ENCODE measurements at regions not wholly inside any gene's neighbourhood (a gene's known extent, or its start where the extent isn't known, plus 50 kb on each side); places are given as distances from the start of the nearest gene placed in this dataset.

DNA sequence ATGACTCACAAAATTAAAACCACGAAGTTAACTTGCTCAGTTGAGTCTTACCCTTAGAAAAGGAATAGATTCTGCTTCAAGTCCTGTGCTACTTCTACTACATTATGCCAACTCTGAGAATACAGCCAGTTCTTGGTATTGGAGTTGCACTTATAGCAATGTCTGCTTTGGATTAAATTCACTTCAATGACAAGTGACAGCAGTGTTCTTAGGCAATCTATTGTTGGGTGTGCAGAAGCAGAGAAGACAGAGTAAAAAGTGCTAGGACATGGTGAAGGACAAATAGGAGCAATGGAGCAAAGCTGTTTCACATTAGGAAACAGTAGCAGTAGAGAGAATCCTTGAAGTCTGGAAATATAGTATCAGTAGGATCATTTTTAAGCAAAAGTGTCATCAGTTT lies 713.1 kb downstream of the SI start:
- Histone ChIP-seq H3K4me1 (ENCODE audit: insufficient read depth) (peaks cover 5% of the 10 kb centered on the region), H3K27me3 (no peaks in the 10 kb centered on the region), H3K9me2 (replicated peaks; ENCODE audit: insufficient read depth) (no peaks in the 10 kb centered on the region), H3K9me3 (ENCODE audit: low read depth) (no peaks in the 10 kb centered on the region), H4K20me1 (ENCODE audit: insufficient read depth, poor library complexity, severe bottlenecking) (no peaks in the 10 kb centered on the region), H3K4me2 (no peak overlapping the region), H3K79me2 (no peaks in the 10 kb centered on the region), H3K36me3 (replicated peaks; ENCODE audit: insufficient read depth, low read depth) (no peaks in the 10 kb centered on the region), H3K27ac (no peak overlapping the region), H3K4me3 (no peak overlapping the region), H2AFZ (no peak overlapping the region)
- WGBS (ENCODE audit: low lambda C conversion rate, missing lambda C conversion rate), result 70% methylated on average over 1 of the region's 1 CpG
- no peak for DNase-seq (ENCODE audit: low spot score)
- TF ChIP-seq EZH2 (IDR thresholded peaks at IDR 0.05; ENCODE audit: borderline replicate concordance) (no peak), EZH2phosphoT487 (IDR thresholded peaks at IDR 0.05; ENCODE audit: low read depth, severe bottlenecking, unreplicated experiment) (no peak)
- TF ChIP-seq, protein P1, sequence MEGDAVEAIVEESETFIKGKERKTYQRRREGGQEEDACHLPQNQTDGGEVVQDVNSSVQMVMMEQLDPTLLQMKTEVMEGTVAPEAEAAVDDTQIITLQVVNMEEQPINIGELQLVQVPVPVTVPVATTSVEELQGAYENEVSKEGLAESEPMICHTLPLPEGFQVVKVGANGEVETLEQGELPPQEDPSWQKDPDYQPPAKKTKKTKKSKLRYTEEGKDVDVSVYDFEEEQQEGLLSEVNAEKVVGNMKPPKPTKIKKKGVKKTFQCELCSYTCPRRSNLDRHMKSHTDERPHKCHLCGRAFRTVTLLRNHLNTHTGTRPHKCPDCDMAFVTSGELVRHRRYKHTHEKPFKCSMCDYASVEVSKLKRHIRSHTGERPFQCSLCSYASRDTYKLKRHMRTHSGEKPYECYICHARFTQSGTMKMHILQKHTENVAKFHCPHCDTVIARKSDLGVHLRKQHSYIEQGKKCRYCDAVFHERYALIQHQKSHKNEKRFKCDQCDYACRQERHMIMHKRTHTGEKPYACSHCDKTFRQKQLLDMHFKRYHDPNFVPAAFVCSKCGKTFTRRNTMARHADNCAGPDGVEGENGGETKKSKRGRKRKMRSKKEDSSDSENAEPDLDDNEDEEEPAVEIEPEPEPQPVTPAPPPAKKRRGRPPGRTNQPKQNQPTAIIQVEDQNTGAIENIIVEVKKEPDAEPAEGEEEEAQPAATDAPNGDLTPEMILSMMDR (IDR thresholded peaks at IDR 0.05; ENCODE audit: poor library complexity), result no peak

DNA sequence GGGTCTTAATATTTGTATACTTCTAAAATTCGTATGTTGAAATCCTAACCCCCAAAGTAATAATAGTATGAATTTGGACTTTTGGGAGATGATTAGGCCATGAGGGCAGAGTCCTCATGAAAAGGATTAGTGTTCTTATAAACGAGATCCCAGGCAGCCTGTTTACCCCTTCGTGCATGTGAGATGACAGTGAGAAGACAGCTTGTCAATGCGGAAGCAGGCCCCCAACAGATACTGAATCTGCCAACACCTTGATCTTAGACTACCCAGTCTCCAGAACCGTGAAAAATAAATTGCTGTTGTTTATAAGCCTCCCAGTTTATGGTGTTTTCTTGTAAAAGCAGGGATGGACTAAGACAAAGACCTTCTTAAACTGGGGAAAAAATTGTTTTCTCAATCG lies 714.2 kb downstream of the SI start:
- no peak for TF ChIP-seq EZH2phosphoT487 (IDR thresholded peaks at IDR 0.05; ENCODE audit: low read depth, severe bottlenecking, unreplicated experiment)
- TF ChIP-seq, protein P1 (IDR thresholded peaks at IDR 0.05; ENCODE audit: poor library complexity), result no peak
- Histone ChIP-seq H3K27ac (no peak overlapping the region), H4K20me1 (ENCODE audit: insufficient read depth, poor library complexity, severe bottlenecking) (no peaks in the 10 kb centered on the region), H3K27me3 (no peaks in the 10 kb centered on the region), H3K36me3 (replicated peaks; ENCODE audit: insufficient read depth, low read depth) (no peaks in the 10 kb centered on the region), H3K4me1 (ENCODE audit: insufficient read depth) (peaks cover 5% of the 10 kb centered on the region), H3K4me2 (no peak overlapping the region), H3K4me3 (no peak overlapping the region), H3K79me2 (no peaks in the 10 kb centered on the region), H2AFZ (no peak overlapping the region), H3K9me3 (ENCODE audit: low read depth) (no peaks in the 10 kb centered on the region), H3K9me2 (replicated peaks; ENCODE audit: insufficient read depth) (no peaks in the 10 kb centered on the region)
- WGBS (ENCODE audit: low lambda C conversion rate, missing lambda C conversion rate), result 53% methylated on average over 6 of the region's 6 CpGs
- DNase-seq (ENCODE audit: low spot score), result no peak

DNA sequence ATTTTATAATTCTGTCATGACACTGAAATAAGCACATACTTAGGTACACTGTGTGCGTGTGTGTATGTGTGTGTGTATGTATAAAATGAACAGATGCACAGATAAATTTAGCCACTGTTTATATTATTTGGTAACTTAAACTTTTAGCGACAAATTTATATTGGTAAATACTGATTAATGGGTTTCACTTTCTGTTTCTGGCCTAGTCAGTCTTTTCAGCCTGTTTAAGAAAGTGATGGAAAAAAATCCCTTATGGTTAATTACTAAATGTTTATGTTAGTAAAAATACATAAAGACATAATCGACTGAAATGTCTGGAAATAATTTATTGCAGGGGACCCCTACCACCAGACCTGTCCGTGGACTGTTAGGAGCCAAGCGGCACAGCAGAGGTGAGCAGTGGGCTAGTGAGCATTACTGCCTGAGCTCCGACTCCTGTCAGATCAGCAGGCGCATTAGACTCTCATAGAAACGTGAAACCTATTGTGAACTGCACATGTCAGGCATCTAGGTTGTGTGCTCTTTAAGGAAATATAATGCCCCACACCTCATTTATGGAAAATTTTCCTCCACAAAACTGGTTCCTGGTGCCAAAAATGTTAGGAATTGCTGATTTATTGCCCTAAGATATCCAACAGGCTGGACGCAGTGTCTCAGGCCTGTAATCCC lies 717.4 kb downstream of the SI start:
- Histone ChIP-seq H4K20me1 (ENCODE audit: insufficient read depth, poor library complexity, severe bottlenecking) (no peaks in the 10 kb centered on the region), H2AFZ (no peak overlapping the region), H3K4me2 (no peak overlapping the region), H3K27me3 (no peaks in the 10 kb centered on the region), H3K79me2 (no peaks in the 10 kb centered on the region), H3K4me1 (ENCODE audit: insufficient read depth) (peaks cover 5% of the 10 kb centered on the region), H3K4me3 (no peak overlapping the region), H3K9me2 (replicated peaks; ENCODE audit: insufficient read depth) (no peaks in the 10 kb centered on the region), H3K27ac (no peak overlapping the region), H3K36me3 (replicated peaks; ENCODE audit: insufficient read depth, low read depth) (no peaks in the 10 kb centered on the region), H3K9me3 (ENCODE audit: low read depth) (no peaks in the 10 kb centered on the region)
- no peak for DNase-seq (ENCODE audit: low spot score)
- TF ChIP-seq EZH2phosphoT487 (IDR thresholded peaks at IDR 0.05; ENCODE audit: low read depth, severe bottlenecking, unreplicated experiment) (no peak), EZH2 (IDR thresholded peaks at IDR 0.05; ENCODE audit: borderline replicate concordance) (no peak)
- TF ChIP-seq, protein P1 (IDR thresholded peaks at IDR 0.05; ENCODE audit: poor library complexity), result no peak
- 73% methylated on average over 9 of the region's 9 CpGs for WGBS (ENCODE audit: low lambda C conversion rate, missing lambda C conversion rate)

All from hepatocyte (in vitro differentiated cells).